Chondrocyte (in vitro differentiated cells): ENCODE measurements at regions not wholly inside any gene's neighbourhood (a gene's known extent, or its start where the extent isn't known, plus 50 kb on each side); places are given as distances from the start of the nearest gene placed in this dataset.

Experiments
- DNase-seq: peaks from one replicate; pipeline ENCODE4 v3.0.0; 2021; ENCODE audit warnings: mixed read lengths, low spot score
- H3K27ac Mint-ChIP-seq: one replicate; pipeline ENCODE4 v1.8.0; 2021; ENCODE audit warnings: mild to moderate bottlenecking, moderate library complexity, mixed read lengths; ENCODE audit not compliant: unreplicated experiment
- H3K27me3 Mint-ChIP-seq: 2 replicates; pipeline ENCODE4 v1.8.0; 2021; ENCODE audit warnings: low read depth, mixed read lengths
- H3K36me3 Mint-ChIP-seq: 2 replicates; pipeline ENCODE4 v1.8.0; 2021; ENCODE audit warnings: low read depth, mixed read lengths
- H3K4me1 Mint-ChIP-seq: 2 replicates; pipeline ENCODE4 v1.8.0; 2021; ENCODE audit warnings: low read depth, mild to moderate bottlenecking, mixed read lengths
- H3K4me3 Mint-ChIP-seq: one replicate; pipeline ENCODE4 v1.8.0; 2021; ENCODE audit warnings: mild to moderate bottlenecking, moderate library complexity, mixed read lengths; ENCODE audit not compliant: unreplicated experiment
- H3K9me3 Mint-ChIP-seq: 2 replicates; pipeline ENCODE4 v1.8.0; 2021; ENCODE audit warnings: low read depth, mixed read lengths
- CTCF ChIP-seq: fragments of 200-600 bp; sonication (generic); IDR thresholded peaks from 2 replicates; pipeline ENCODE4 v1.5.0; 2021; ENCODE audit warnings: antibody characterized with exemption, mild to moderate bottlenecking, moderate library complexity

GRCh38 chr10:130968511-130968910, 343.0 kb downstream of the TCERG1L start:
- H3K9me3 Mint-ChIP-seq = peaks cover 39% of the 10 kb centered on the region
- no peak for TF ChIP-seq CTCF
- no peak for DNase-seq
- H3K36me3 Mint-ChIP-seq = no peaks in the 10 kb centered on the region
- H3K4me1 Mint-ChIP-seq = no peaks in the 10 kb centered on the region
- H3K27ac Mint-ChIP-seq = no peak overlapping the region
- no peak overlapping the region for H3K4me3 Mint-ChIP-seq
- no peaks in the 10 kb centered on the region for H3K27me3 Mint-ChIP-seq

DNA sequence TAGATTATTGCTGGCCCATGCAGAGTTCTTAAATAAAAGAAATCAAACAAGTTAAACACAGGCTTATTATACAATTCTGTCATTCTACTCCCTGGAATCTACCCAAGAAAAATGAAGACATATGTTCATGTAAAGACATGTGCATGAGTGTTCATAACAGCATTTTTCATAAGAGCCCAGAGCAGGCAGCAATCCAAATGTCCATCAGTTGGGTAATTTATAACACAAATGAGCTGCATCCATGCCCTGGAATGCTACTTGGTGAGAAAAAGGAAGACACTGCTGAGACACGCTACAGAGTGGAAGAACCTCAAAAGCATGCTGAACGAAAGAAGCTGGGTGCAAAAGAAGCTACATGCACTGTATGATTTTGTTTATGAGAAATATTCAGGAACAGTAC, 342.6 kb downstream of the TCERG1L start:
- H3K27ac Mint-ChIP-seq = no peak overlapping the region
- H3K4me3 Mint-ChIP-seq = no peak overlapping the region
- peaks cover 39% of the 10 kb centered on the region for H3K9me3 Mint-ChIP-seq
- H3K4me1 Mint-ChIP-seq = no peaks in the 10 kb centered on the region
- no peaks in the 10 kb centered on the region for H3K27me3 Mint-ChIP-seq
- no peaks in the 10 kb centered on the region for H3K36me3 Mint-ChIP-seq
- TF ChIP-seq CTCF = no peak
- no peak for DNase-seq

DNA sequence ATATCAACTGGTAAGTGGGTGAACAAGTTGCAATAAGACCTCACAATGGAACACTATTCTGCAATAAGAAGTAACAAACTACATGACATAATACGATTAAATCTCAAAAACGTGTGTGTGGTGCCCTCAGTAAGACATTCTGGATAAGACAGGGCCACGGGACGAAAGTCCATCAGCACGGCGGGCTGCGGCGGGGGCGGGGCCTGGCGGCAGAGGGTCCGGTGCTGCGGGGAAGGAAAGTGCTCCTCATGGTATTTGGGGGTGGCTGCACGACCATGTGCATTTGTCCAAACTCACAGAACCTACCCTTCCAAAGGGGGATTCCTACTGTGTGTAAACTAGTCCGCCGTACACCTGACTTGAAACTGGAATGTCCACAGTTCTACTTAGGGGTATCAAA, 341.8 kb downstream of the TCERG1L start:
- TF ChIP-seq CTCF = no peak
- H3K27ac Mint-ChIP-seq = no peak overlapping the region
- no peak for DNase-seq
- H3K27me3 Mint-ChIP-seq = no peaks in the 10 kb centered on the region
- no peaks in the 10 kb centered on the region for H3K36me3 Mint-ChIP-seq
- H3K9me3 Mint-ChIP-seq = peaks cover 43% of the 10 kb centered on the region
- no peaks in the 10 kb centered on the region for H3K4me1 Mint-ChIP-seq
- no peak overlapping the region for H3K4me3 Mint-ChIP-seq

DNA sequence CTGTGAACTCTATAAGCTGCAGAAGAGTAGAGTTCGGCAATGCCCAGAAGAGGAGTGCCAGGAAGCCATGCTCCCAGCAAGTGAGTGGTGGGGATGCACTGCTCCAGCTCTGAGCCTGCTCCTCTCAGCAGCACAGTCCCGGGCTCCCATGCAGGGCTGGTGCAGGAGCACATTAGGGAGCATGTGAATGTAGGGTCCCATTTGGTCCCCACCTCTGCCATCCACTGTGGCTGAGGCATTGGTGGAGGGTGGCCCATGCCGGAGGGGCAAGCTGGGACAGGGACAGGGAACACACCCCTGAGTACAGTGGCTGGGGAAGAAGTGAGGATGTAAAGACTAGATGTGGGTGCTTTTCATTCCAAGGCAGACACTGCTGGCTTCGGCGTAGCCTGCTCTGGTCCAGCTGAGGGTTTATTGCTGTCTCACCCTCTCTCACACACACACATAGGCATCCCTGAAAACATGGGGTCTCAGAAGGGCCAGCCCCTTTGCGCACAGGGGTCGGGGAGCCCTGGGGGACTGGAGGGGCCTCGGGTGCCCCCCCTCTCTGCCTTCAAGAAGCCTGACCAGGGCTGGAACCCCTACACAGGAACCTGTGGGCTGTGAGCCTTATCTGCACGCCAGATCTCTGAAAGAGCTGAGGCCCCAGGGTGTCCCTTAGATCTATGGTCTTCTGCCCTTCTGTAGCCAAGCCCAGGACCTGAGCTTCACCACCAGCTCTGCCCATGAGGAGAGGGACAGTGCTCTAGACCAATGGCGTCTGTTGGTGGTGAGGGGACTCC, 341.0 kb downstream of the TCERG1L start:
- Mint-ChIP-seq H3K9me3 (peaks cover 43% of the 10 kb centered on the region), H3K27ac (no peak overlapping the region), H3K36me3 (no peaks in the 10 kb centered on the region), H3K4me1 (no peaks in the 10 kb centered on the region), H3K27me3 (no peaks in the 10 kb centered on the region), H3K4me3 (no peak overlapping the region)
- no peak for DNase-seq
- no peak for TF ChIP-seq CTCF

DNA sequence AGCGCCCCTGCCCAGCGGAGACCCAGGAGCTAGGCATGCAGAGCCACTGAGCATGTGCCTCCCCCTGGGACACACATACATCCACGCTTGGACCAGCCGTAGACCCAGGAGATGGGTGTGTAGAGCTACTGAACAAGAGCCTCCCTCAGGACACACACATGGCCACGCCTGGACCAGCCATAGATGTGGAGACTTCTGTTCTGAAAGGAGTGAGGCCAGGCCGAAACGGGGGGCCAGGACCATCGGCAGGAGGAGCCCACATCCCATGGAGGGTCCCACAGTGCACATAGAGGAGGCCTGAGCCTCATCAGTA, 340.4 kb downstream of the TCERG1L start:
- Mint-ChIP-seq H3K4me3 (no peak overlapping the region), H3K9me3 (peaks cover 45% of the 10 kb centered on the region), H3K27ac (no peak overlapping the region), H3K27me3 (no peaks in the 10 kb centered on the region), H3K4me1 (no peaks in the 10 kb centered on the region), H3K36me3 (no peaks in the 10 kb centered on the region)
- DNase-seq = no peak
- no peak for TF ChIP-seq CTCF
